GM12878 (cell line): ENCODE measurements at regions not wholly inside any gene's neighbourhood (a gene's known extent, or its start where the extent isn't known, plus 50 kb on each side); places are given as distances from the start of the nearest gene placed in this dataset.

ENCODE experiments used
- ATF3 ChIP-seq: IDR thresholded peaks from 2 replicates; pipeline ENCODE4 v1.6.1; 2011; ENCODE audit warnings: low read depth, mild to moderate bottlenecking, low read length, moderate library complexity, borderline replicate concordance; ENCODE audit errors: extremely low read depth
- BMI1 ChIP-seq: fragments of 450-650 bp; IDR thresholded peaks from 2 replicates; pipeline ENCODE4 v1.6.1; 2016; ENCODE audit warnings: mild to moderate bottlenecking, moderate library complexity, borderline replicate concordance
- CBX5 ChIP-seq: sonication (generic); IDR thresholded peaks from 2 replicates; pipeline ENCODE4 v1.6.1; 2016; ENCODE audit warnings: low read depth, moderate library complexity, mild to moderate bottlenecking, inconsistent platforms
- CTCF ChIP-seq, 3 experiments: IDR thresholded peaks in 2 of 3; conservative IDR thresholded peaks in 1 of 3; 2 replicates each; pipeline ENCODE4 v1.5.1; 2011; ENCODE audit warnings: low read depth in 3 of 3, low read length in 3 of 3, mild to moderate bottlenecking in 3 of 3, control low read depth in 2 of 3, moderate library complexity in 2 of 3, inconsistent platforms in 1 of 3, mixed read lengths in 1 of 3; ENCODE audit not compliant: control insufficient read depth in 2 of 3, insufficient read depth in 1 of 3; ENCODE audit errors: extremely low read depth in 1 of 3
- EP300 ChIP-seq, 2 experiments: fragments of 150-350 bp in 1 of 2; IDR thresholded peaks; 2 replicates each; pipeline ENCODE4 v1.6.1; 2011 to 2012; ENCODE audit warnings: low read depth in 2 of 2, low read length in 2 of 2, borderline replicate concordance in 1 of 2, improper control_type of control experiment in 1 of 2, inconsistent platforms in 1 of 2; ENCODE audit not compliant: control insufficient read depth in 1 of 2
- EZH2 ChIP-seq: IDR thresholded peaks from 2 replicates; pipeline ENCODE4 v1.6.1; 2012; ENCODE audit warnings: low read depth, mild to moderate bottlenecking, control low read depth, inconsistent platforms, low read length, borderline replicate concordance; ENCODE audit not compliant: control insufficient read depth
- JUNB ChIP-seq: IDR thresholded peaks from 2 replicates; pipeline ENCODE4 v1.6.1; 2016; ENCODE audit warnings: antibody characterized with exemption, mild to moderate bottlenecking
- NFIC ChIP-seq: IDR thresholded peaks from 2 replicates; pipeline ENCODE4 v1.6.1; 2012; ENCODE audit warnings: low read depth, mild to moderate bottlenecking, inconsistent platforms, low read length, moderate library complexity
- POLR2A ChIP-seq: IDR thresholded peaks from 2 replicates; pipeline ENCODE4 v1.6.1; 2011; ENCODE audit warnings: low read depth, mild to moderate bottlenecking, low read length

- TF ChIP-seq EZH2 (no peak), EP300 (IDR thresholded peaks at IDR 0.05; ENCODE audit: borderline replicate concordance in 1 of 2, control insufficient read depth in 1 of 2, low read depth in 2 of 2, low read length in 2 of 2) (no peak), CBX5 (no peak), CTCF (IDR thresholded peaks at IDR 0.05 in 2 of 3, conservative IDR thresholded peaks at IDR 0.05 in 1 of 3; ENCODE audit: control insufficient read depth in 2 of 3, extremely low read depth in 1 of 3, insufficient read depth in 1 of 3, low read depth in 3 of 3, low read length in 3 of 3) (no peak), JUNB (no peak), ATF3 (no peak), BMI1 (no peak), POLR2A (no peak), NFIC (no peak)
These were observed 1052.6 kb downstream of the REEP3 start for GRCh38 chr10:64573623-64574325.
